HCT116 (cell line): ENCODE measurements at regions not wholly inside any gene's neighbourhood (a gene's known extent, or its start where the extent isn't known, plus 50 kb on each side); places are given as distances from the start of the nearest gene placed in this dataset.

ENCODE experiments used
- ATAC-seq: fragments of 200-7000 bp; cut with Tn5 transposase; 2 replicates; pipeline ENCODE4 v1.9.1; 2020; ENCODE audit warnings: mild to moderate bottlenecking, moderate library complexity
- BruUV-seq: library from RNA; stranded (reverse); fragments of 400-500 nt; replicated peaks from 2 replicates; lab custom pipeline; 2021; lab: Mats Ljungman, UMichigan
- CTCF ChIA-PET: fragments of 300-600 bp; sonication (Branson Sonifier 250); formaldehyde crosslinking; loops from one replicate; lab custom pipeline; 2021; ENCODE audit warnings: antibody characterized with exemption; lab: Charles Lee
- POLR2A ChIA-PET: fragments of 300-600, 350-600 bp; sonication (Branson Sonifier 250); formaldehyde crosslinking; loops from one replicate; lab custom pipeline; 2021; ENCODE audit warnings: antibody characterized with exemption; lab: Charles Lee
- RAD21 ChIA-PET, 2 experiments: fragments of 300-600 bp; sonication (Branson Sonifier 250); formaldehyde crosslinking; loops; one replicate each; lab custom pipeline; 2023; ENCODE audit warnings: low total read pairs in 2 of 2; ENCODE audit not compliant: uncharacterized antibody in 2 of 2, unreplicated experiment in 2 of 2, low non-redundant PET in 1 of 2; lab: Charles Lee
- DNase-seq: peaks from one replicate; pipeline ENCODE4 v3.0.0-alpha.2; 2010; ENCODE audit warnings: low read depth, low spot score
- H2AFZ ChIP-seq: fragments of 200-600 bp; shearing (Covaris generic), sonication (generic); 2 replicates; pipeline ENCODE4 v1.6.1; 2017; ENCODE audit warnings: low read depth, mixed run types, mixed read lengths, antibody characterized with exemption, low read length; ENCODE audit not compliant: poor library complexity, severe bottlenecking
- H3K27ac ChIP-seq: 2 replicates; pipeline ENCODE4 v1.5.1; 2012; ENCODE audit warnings: low read depth, low read length
- H3K27me3 ChIP-seq: fragments of 200-600 bp; sonication (generic); 2 replicates; pipeline ENCODE4 v1.6.1; 2016; ENCODE audit warnings: mixed run types, low read length, mixed read lengths; ENCODE audit not compliant: insufficient read depth
- H3K36me3 ChIP-seq, 2 experiments: fragments of 200-500 bp in 1 of 2; fragments of 200-600 bp in 1 of 2; sonication (Bioruptor generic) in 1 of 2; sonication (generic) in 1 of 2; 2 replicates each; pipeline versions ENCODE4 v1.5.1 to v1.6.1; 2014 to 2016; ENCODE audit warnings: low read length in 2 of 2, inconsistent platforms in 1 of 2, mixed read lengths in 1 of 2, mixed run types in 1 of 2; ENCODE audit not compliant: insufficient read depth in 2 of 2, control insufficient read depth in 1 of 2
- H3K4me1 ChIP-seq, 2 experiments: fragments of 200-600 bp in 1 of 2; sonication (generic) in 1 of 2; 2 replicates each; pipeline versions ENCODE4 v1.5.1 to v1.6.1; 2012 to 2017; ENCODE audit warnings: low read length in 2 of 2, inconsistent platforms in 1 of 2, mild to moderate bottlenecking in 1 of 2, mixed read lengths in 1 of 2, mixed run types in 1 of 2, moderate library complexity in 1 of 2; ENCODE audit not compliant: insufficient read depth in 2 of 2, control insufficient read depth in 1 of 2
- H3K4me2 ChIP-seq: fragments of 200-600 bp; sonication (generic); 2 replicates; pipeline ENCODE4 v1.6.1; 2017; ENCODE audit warnings: mixed run types, low read length, mixed read lengths
- H3K4me3 ChIP-seq, 2 experiments: fragments of 200-600 bp in 1 of 2; sonication (generic) in 1 of 2; replicated peaks in 1 of 2; 2 replicates each; pipeline ENCODE4 v1.5.1; 2011 to 2016; ENCODE audit warnings: low read length in 2 of 2, control low read depth in 1 of 2, low read depth in 1 of 2, mild to moderate bottlenecking in 1 of 2, mixed read lengths in 1 of 2, mixed run types in 1 of 2
- H3K79me2 ChIP-seq: fragments of 200-600 bp; sonication (generic); 2 replicates; pipeline ENCODE4 v1.6.1; 2017; ENCODE audit warnings: mild to moderate bottlenecking, mixed run types, low read length, moderate library complexity, mixed read lengths; ENCODE audit not compliant: insufficient read depth
- H3K9ac ChIP-seq: fragments of 200-600 bp; sonication (generic); 2 replicates; pipeline ENCODE4 v1.6.1; 2016; ENCODE audit warnings: low read length, mixed read lengths
- H3K9me2 ChIP-seq: fragments of 200-600 bp; sonication (generic), shearing (Covaris generic); 2 replicates; pipeline ENCODE4 v1.6.1; 2017; ENCODE audit warnings: mixed run types, mild to moderate bottlenecking, moderate library complexity; ENCODE audit not compliant: insufficient read depth
- H3K9me3 ChIP-seq, 2 experiments: fragments of 200-500 bp in 1 of 2; fragments of 200-600 bp in 1 of 2; sonication (Bioruptor generic) in 1 of 2; sonication (generic) in 1 of 2; 2 replicates each; pipeline ENCODE4 v1.6.1; 2014 to 2017; ENCODE audit warnings: low read length in 2 of 2, mixed read lengths in 2 of 2, inconsistent platforms in 1 of 2, low read depth in 1 of 2, mild to moderate bottlenecking in 1 of 2, mixed run types in 1 of 2, moderate library complexity in 1 of 2; ENCODE audit not compliant: control insufficient read depth in 1 of 2, insufficient read depth in 1 of 2
- H4K20me1 ChIP-seq: fragments of 200-600 bp; sonication (generic), shearing (Covaris generic); 2 replicates; pipeline ENCODE4 v1.6.1; 2017; ENCODE audit warnings: mixed run types, mild to moderate bottlenecking, moderate library complexity; ENCODE audit not compliant: insufficient read depth
- CBX3 ChIP-seq: IDR thresholded peaks from 2 replicates; pipeline ENCODE4 v1.6.1; 2012; ENCODE audit warnings: low read depth
- CEBPB ChIP-seq: IDR thresholded peaks from 2 replicates; pipeline ENCODE4 v1.6.1; 2012; ENCODE audit warnings: low read depth
- CTCF ChIP-seq, 3 experiments: fragments of 200-600 bp in 1 of 3; sonication (generic) in 1 of 3; IDR thresholded peaks in 2 of 3; conservative IDR thresholded peaks in 1 of 3; 2 replicates each; pipeline ENCODE4 v1.5.1; 2012 to 2017; ENCODE audit warnings: low read depth in 2 of 3, low read length in 2 of 3, antibody characterized with exemption in 1 of 3, borderline replicate concordance in 1 of 3, control low read depth in 1 of 3, mild to moderate bottlenecking in 1 of 3, mixed read lengths in 1 of 3, mixed run types in 1 of 3, moderate library complexity in 1 of 3; ENCODE audit not compliant: insufficient read depth in 1 of 3
- EGR1 ChIP-seq: IDR thresholded peaks from 2 replicates; pipeline ENCODE4 v1.6.1; 2012; ENCODE audit warnings: low read depth
- ELF1 ChIP-seq: IDR thresholded peaks from 2 replicates; pipeline ENCODE4 v1.6.1; 2012; ENCODE audit warnings: low read depth, borderline replicate concordance
- EZH2 ChIP-seq: fragments of 200-600 bp; sonication (generic); IDR thresholded peaks from 2 replicates; pipeline ENCODE4 v1.6.1; 2017; ENCODE audit warnings: antibody characterized with exemption, mixed run types
- EZH2phosphoT487 ChIP-seq: fragments of 200-600 bp; IDR thresholded peaks from 2 replicates; pipeline ENCODE4 v1.6.1; 2018; ENCODE audit warnings: antibody characterized with exemption, borderline replicate concordance
- FOSL1 ChIP-seq: IDR thresholded peaks from 2 replicates; pipeline ENCODE4 v1.6.1; 2012; ENCODE audit warnings: low read depth
- JUND ChIP-seq: IDR thresholded peaks from 2 replicates; pipeline ENCODE4 v1.6.1; 2012
- POLR2A ChIP-seq: IDR thresholded peaks from 2 replicates; pipeline ENCODE4 v1.7.0; 2011; ENCODE audit warnings: borderline replicate concordance; ENCODE audit not compliant: insufficient read depth, insufficient read length; ENCODE audit errors: extremely low read depth
- POLR2AphosphoS5 ChIP-seq: IDR thresholded peaks from 2 replicates; pipeline ENCODE4 v1.6.1; 2011; ENCODE audit warnings: mild to moderate bottlenecking, low read depth, low read length, moderate library complexity
- SP1 ChIP-seq: IDR thresholded peaks from 2 replicates; pipeline ENCODE4 v1.6.1; 2012; ENCODE audit warnings: low read depth
- SRF ChIP-seq: IDR thresholded peaks from 2 replicates; pipeline ENCODE4 v1.6.1; 2012; ENCODE audit warnings: low read depth
- ZBTB33 ChIP-seq: IDR thresholded peaks from 2 replicates; pipeline ENCODE4 v1.6.1; 2011; ENCODE audit warnings: mild to moderate bottlenecking, low read length, moderate library complexity; ENCODE audit not compliant: insufficient replicate concordance; ENCODE audit errors: extremely low read depth
- ZFX ChIP-seq: fragments of 450-650 bp; IDR thresholded peaks from 2 replicates; pipeline ENCODE4 v1.6.1; 2017
- intact Hi-C: fragments of 100-400 bp; cut with micrococcal nuclease; formaldehyde crosslinking; loops from 2 replicates; pipeline ENCODE4 v1.10.0; 2022

- no peak for TF ChIP-seq EZH2
- TF ChIP-seq ZBTB33: no peak
- no peak for TF ChIP-seq JUND
- TF ChIP-seq POLR2A: no peak
Measured at GRCh38 chr7:110446658-110447057, 644.3 kb upstream of the LRRN3 start (continued).

GRCh38 chr7:110448918-110449317 is 642.0 kb upstream of the LRRN3 start:
- H3K4me3 ChIP-seq: no peak overlapping the region
- no peak for DNase-seq
- BruUV-seq: no TSS peak
- no peaks in the 10 kb centered on the region for H3K36me3 ChIP-seq
- no peaks in the 10 kb centered on the region for H3K27me3 ChIP-seq
- no peak for ATAC-seq
- H3K27ac ChIP-seq: no peak overlapping the region
- no peak overlapping the region for H3K9ac ChIP-seq
- intact Hi-C loops: loop anchor here (10.0 kb wide), 2 partner anchors 964 to 1834 kb away; no protein-coding TSS in a partner anchor
- no peaks in the 10 kb centered on the region for H3K9me2 ChIP-seq
- no peaks in the 10 kb centered on the region for H3K4me1 ChIP-seq
- TF ChIP-seq SRF (no peak), POLR2AphosphoS5 (no peak)
- TF ChIP-seq, all 23 proteins: peak for 0
- no peaks in the 10 kb centered on the region for H3K9me3 ChIP-seq
- ChIA-PET POLR2A (no interaction called here), RAD21 (no interaction called here), CTCF (no interaction called here)
- H3K79me2 ChIP-seq: no peaks in the 10 kb centered on the region
- no peaks in the 10 kb centered on the region for H4K20me1 ChIP-seq
- H2AFZ ChIP-seq: no peak overlapping the region
- H3K4me2 ChIP-seq: no peak overlapping the region

GRCh38 chr7:110454713-110455112 is 636.2 kb upstream of the LRRN3 start:
- no peak for DNase-seq
- CTCF ChIA-PET: no interaction called here
- Histone ChIP-seq H3K4me3 (no peak overlapping the region), H3K9ac (no peak overlapping the region), H3K27ac (no peak overlapping the region), H2AFZ (no peak overlapping the region), H3K27me3 (no peaks in the 10 kb centered on the region), H3K79me2 (no peaks in the 10 kb centered on the region), H3K36me3 (no peaks in the 10 kb centered on the region), H3K4me2 (no peak overlapping the region), H4K20me1 (no peaks in the 10 kb centered on the region), H3K9me2 (no peaks in the 10 kb centered on the region), H3K9me3 (no peaks in the 10 kb centered on the region), H3K4me1 (no peaks in the 10 kb centered on the region)
- RAD21 ChIA-PET: no interaction called here
- BruUV-seq: no TSS peak
- POLR2A ChIA-PET: no interaction called here
- intact Hi-C loops: no loop called here
- no peak for ATAC-seq
- no peak for TF ChIP-seq SP1
- no peak for TF ChIP-seq ZFX
- TF ChIP-seq CTCF (IDR thresholded peaks at IDR 0.05 in 2 of 3, conservative IDR thresholded peaks at IDR 0.05 in 1 of 3; ENCODE audit: borderline replicate concordance in 1 of 3, insufficient read depth in 1 of 3, low read depth in 2 of 3, low read length in 2 of 3): no peak
- no peak for TF ChIP-seq EZH2phosphoT487
- no peak for TF ChIP-seq POLR2A
- no peak for TF ChIP-seq CBX3
- TF ChIP-seq FOSL1: no peak
- TF ChIP-seq ELF1: no peak
- no peak for TF ChIP-seq CEBPB
- no peak for TF ChIP-seq ZBTB33
- no peak for TF ChIP-seq EGR1
